Activated B cell treated with CpG ODN at 0.5 μM for 24 hours (primary cell): ENCODE measurements at regions not wholly inside any gene's neighbourhood (a gene's known extent, or its start where the extent isn't known, plus 50 kb on each side); places are given as distances from the start of the nearest gene placed in this dataset.

Experiments used
- ATAC-seq: fragments of 200-7000 bp; cut with Tn5 transposase; one replicate; pipeline ENCODE4 v1.10.0; 2021; ENCODE audit warnings: low read depth, mild to moderate bottlenecking, moderate library complexity
- CTCF ChIA-PET: fragments of 350-600 bp; sonication (Branson Sonifier 250); formaldehyde crosslinking; loops from one replicate; lab custom pipeline; 2021; ENCODE audit warnings: antibody characterized with exemption; lab: Charles Lee
- POLR2A ChIA-PET: fragments of 350-600 bp; sonication (Branson Sonifier 250); formaldehyde crosslinking; loops from one replicate; lab custom pipeline; 2021; ENCODE audit warnings: antibody characterized with exemption; lab: Charles Lee
- DNase-seq: peaks from one replicate; pipeline ENCODE4 v3.0.0; 2022
- H3K27ac Mint-ChIP-seq: one replicate; pipeline ENCODE4 v1.8.0; 2020; ENCODE audit warnings: mixed read lengths
- H3K27me3 Mint-ChIP-seq: one replicate; pipeline ENCODE4 v1.8.0; 2021; ENCODE audit warnings: mixed read lengths
- H3K36me3 Mint-ChIP-seq: one replicate; pipeline ENCODE4 v1.8.0; 2021; ENCODE audit warnings: low read depth, mixed read lengths
- H3K4me1 Mint-ChIP-seq: one replicate; pipeline ENCODE4 v1.8.0; 2021; ENCODE audit warnings: mixed read lengths
- H3K4me3 Mint-ChIP-seq: one replicate; pipeline ENCODE4 v1.8.0; 2020; ENCODE audit warnings: mild to moderate bottlenecking, mixed read lengths
- H3K9me3 Mint-ChIP-seq: one replicate; pipeline ENCODE4 v1.8.0; 2020; ENCODE audit warnings: mixed read lengths
- intact Hi-C: fragments of 100-400 bp; cut with micrococcal nuclease; formaldehyde crosslinking; loops from one replicate; pipeline ENCODE4 v1.15.1; 2024
- TF ChIP-seq, protein P1 (sequence below): fragments of 200-600 bp; IDR thresholded peaks from one replicate; pipeline ENCODE4 v1.8.0; 2022; ENCODE audit warnings: antibody characterized with exemption, mild to moderate bottlenecking

DNA sequence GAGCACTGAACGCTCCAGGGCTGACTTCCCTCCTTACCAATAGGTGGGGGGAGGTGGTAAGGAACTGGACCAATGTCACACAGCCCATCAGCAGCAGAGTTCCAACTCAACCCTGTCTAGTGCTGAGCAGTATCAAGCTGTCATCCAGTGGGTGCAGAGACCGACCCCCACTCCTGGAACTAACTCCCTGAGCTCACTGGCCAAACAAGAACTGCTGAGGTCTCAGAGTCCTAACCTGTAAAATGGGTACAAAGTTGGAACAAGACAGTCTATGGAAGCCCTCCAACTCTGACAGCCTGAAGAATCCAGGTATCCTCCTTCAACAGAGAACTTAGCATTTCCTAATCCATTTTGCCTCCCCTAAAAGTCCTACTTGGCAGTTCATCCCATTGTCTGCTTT is 91.1 kb upstream of the CLMN start:
- Mint-ChIP-seq H3K4me1 (peaks cover 2% of the 10 kb centered on the region), H3K9me3 (no peaks in the 10 kb centered on the region), H3K27ac (no peak overlapping the region), H3K36me3 (peaks cover 59% of the 10 kb centered on the region), H3K4me3 (no peak overlapping the region), H3K27me3 (no peaks in the 10 kb centered on the region)
- ChIA-PET CTCF (no interaction called here), POLR2A (no interaction called here)
- ATAC-seq (no peak), DNase-seq (no peak)
- intact Hi-C loops: no loop called here
- TF ChIP-seq, protein P1, sequence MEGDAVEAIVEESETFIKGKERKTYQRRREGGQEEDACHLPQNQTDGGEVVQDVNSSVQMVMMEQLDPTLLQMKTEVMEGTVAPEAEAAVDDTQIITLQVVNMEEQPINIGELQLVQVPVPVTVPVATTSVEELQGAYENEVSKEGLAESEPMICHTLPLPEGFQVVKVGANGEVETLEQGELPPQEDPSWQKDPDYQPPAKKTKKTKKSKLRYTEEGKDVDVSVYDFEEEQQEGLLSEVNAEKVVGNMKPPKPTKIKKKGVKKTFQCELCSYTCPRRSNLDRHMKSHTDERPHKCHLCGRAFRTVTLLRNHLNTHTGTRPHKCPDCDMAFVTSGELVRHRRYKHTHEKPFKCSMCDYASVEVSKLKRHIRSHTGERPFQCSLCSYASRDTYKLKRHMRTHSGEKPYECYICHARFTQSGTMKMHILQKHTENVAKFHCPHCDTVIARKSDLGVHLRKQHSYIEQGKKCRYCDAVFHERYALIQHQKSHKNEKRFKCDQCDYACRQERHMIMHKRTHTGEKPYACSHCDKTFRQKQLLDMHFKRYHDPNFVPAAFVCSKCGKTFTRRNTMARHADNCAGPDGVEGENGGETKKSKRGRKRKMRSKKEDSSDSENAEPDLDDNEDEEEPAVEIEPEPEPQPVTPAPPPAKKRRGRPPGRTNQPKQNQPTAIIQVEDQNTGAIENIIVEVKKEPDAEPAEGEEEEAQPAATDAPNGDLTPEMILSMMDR: no peak

DNA sequence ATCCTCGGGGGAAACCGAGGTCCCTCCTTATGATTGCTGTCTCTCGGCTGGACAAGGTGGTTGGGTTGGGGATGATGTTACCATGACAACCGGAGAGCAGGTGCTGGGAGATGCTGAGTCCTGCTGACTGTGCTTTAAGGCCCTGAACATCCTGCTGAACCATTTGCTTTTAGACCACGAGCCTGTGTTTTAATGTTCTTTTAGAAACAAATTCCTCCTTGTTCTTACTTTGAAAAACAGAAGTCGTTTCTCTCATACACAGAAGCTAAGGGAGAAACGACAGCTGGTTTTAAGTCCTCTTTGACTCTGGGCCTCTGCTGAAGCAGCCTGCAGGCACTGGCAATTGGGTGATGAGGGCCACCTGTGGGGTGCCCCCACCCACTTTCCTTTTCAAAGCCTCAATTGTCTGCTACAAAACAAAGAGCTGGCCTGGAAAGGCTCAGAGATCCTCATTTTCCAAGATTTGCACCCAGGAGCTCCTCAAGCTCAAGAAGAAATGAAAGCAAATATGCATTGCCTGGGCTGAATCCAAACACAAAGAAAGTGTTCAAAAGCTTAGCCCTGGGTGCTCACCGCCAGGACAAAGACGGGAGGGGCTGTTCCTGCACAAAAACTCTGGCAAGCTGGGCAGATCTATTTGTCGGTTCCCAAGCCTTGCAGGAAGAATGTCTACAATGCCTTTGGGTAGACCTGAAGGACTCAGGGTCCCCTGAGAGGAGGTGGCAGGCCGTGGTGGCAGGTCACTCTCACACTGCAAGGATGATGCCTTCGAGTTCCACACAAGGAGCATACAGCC is 90.0 kb upstream of the CLMN start:
- intact Hi-C loops: no loop called here
- ChIA-PET POLR2A (no interaction called here), CTCF (no interaction called here)
- no peaks in the 10 kb centered on the region for H3K9me3 Mint-ChIP-seq
- H3K36me3 Mint-ChIP-seq: peaks cover 56% of the 10 kb centered on the region
- no peak for DNase-seq
- peaks cover 2% of the 10 kb centered on the region for H3K4me1 Mint-ChIP-seq
- H3K4me3 Mint-ChIP-seq: no peak overlapping the region
- TF ChIP-seq, protein P1: no peak
- ATAC-seq: no peak
- no peak overlapping the region for H3K27ac Mint-ChIP-seq
- no peaks in the 10 kb centered on the region for H3K27me3 Mint-ChIP-seq

DNA sequence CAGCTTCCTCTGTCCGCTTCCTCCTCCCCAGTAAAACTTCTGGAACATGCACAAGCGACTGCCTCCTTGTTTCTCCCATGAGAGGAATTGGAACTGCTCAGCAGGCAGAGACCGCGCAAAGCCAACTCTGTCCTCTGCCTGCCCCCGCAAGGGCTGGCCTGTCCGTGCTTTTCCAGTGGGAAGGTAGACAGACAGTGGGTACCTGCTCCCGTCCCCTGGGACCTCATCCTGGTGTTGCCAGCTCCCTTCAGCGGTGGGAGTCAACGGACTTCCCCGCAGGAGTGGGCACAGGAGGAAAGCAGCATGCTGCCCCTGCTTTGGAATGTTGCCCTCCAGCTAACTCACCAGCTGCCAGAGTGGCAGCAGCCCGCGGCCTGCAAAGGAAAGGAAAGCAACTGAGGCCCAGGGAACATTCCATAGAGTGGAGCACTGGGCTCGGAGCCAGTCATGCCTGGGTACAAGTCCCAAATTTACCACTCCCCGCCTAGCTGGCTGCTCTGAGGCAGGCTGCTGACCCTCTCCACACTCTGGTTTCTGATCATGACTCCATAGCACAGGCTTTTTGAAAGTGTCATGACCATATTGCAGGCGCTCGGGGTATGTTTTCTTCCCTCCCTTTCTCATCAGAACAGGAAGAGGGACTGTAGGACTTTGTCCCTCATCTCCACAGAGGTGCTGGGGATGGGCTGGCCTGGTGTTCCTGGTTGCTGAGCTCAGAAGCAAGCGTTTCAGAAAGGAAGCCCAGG is 89.2 kb upstream of the CLMN start:
- ChIA-PET CTCF (no interaction called here), POLR2A (no interaction called here)
- no peak for ATAC-seq
- Mint-ChIP-seq H3K27ac (no peak overlapping the region), H3K36me3 (peaks cover 50% of the 10 kb centered on the region), H3K27me3 (no peaks in the 10 kb centered on the region), H3K4me3 (no peak overlapping the region), H3K4me1 (peaks cover 2% of the 10 kb centered on the region), H3K9me3 (no peaks in the 10 kb centered on the region)
- DNase-seq: no peak
- TF ChIP-seq, protein P1: no peak
- intact Hi-C loops: no loop called here

DNA sequence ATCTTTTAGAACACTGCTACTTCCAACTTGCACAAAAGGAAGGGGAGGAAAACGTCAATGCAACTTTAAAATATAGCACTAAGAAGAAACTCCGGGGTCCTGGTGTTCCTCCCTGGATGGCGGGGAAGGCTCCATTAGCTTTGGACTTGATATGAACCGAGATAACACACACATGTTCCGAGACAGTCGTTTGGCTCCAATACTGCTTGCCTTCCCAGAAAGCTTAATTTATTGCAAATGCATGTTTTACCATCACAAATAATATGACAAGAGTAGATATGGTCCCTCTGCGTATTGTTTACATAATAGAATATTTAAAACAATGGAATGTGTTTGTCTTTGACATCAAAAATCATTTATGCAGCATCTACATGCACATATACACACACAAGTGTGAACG is 87.6 kb upstream of the CLMN start:
- ChIA-PET POLR2A (no interaction called here), CTCF (no interaction called here)
- ATAC-seq (no peak), DNase-seq (no peak)
- Mint-ChIP-seq H3K9me3 (no peaks in the 10 kb centered on the region), H3K27ac (no peak overlapping the region), H3K4me3 (no peak overlapping the region), H3K4me1 (peaks cover 2% of the 10 kb centered on the region), H3K27me3 (no peaks in the 10 kb centered on the region), H3K36me3 (peaks cover 36% of the 10 kb centered on the region)
- TF ChIP-seq, protein P1: no peak
- intact Hi-C loops: no loop called here

DNA sequence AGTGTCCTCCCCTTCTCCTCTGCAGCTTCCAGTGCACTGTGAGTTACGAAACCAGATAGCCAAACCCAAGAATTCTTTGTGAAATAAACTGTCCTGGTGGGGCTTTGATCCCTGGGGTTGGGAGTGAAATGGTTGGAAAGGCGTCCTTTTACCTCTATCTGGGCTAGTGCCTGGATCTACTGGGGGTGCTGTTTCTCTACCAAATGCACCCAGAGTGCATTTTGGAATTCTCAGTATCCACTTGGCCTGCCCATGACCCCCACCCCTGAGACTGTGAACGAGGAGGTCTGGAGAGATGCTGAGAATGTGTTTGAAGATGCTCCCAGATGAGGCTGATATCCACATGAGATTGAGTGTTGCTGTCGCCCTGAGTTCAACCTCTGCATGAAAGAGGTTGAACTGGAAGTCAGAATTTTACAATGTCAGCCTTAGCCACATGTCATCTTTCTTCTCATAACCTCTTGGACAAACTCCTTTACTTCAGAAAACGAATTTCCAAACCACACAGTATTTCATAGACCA is 87.1 kb upstream of the CLMN start:
- H3K27me3 Mint-ChIP-seq: no peaks in the 10 kb centered on the region
- TF ChIP-seq, protein P1: no peak
- H3K4me3 Mint-ChIP-seq: no peak overlapping the region
- H3K27ac Mint-ChIP-seq: no peak overlapping the region
- no peaks in the 10 kb centered on the region for H3K9me3 Mint-ChIP-seq
- intact Hi-C loops: no loop called here
- H3K4me1 Mint-ChIP-seq: peaks cover 2% of the 10 kb centered on the region
- peaks cover 31% of the 10 kb centered on the region for H3K36me3 Mint-ChIP-seq
- POLR2A ChIA-PET: no interaction called here
- ATAC-seq (no peak), DNase-seq (no peak)
- CTCF ChIA-PET: no interaction called here
